NCI-H1417 treated with DMSO at 0.1 percent for 48 hours (cell line): ENCODE measurements at regions not wholly inside any gene's neighbourhood (a gene's known extent, or its start where the extent isn't known, plus 50 kb on each side); places are given as distances from the start of the nearest gene placed in this dataset.
"Not testable (repeated sequence)": the region's sequence is repeated elsewhere in the genome, so short reads cannot be mapped to it uniquely, and the experiment has no call there.

Experiments used
- DNase-seq: peaks from one replicate; lab custom pipeline; 2025; lab: John Stamatoyannopoulos, UW

GRCh38 chr5:92868442-92868841 lies 712.6 kb downstream of the NR2F1-AS1 start:
- DNase-seq: no peak

GRCh38 chr5:92864591-92864990 lies 716.4 kb downstream of the NR2F1-AS1 start:
- no peak for DNase-seq

DNA sequence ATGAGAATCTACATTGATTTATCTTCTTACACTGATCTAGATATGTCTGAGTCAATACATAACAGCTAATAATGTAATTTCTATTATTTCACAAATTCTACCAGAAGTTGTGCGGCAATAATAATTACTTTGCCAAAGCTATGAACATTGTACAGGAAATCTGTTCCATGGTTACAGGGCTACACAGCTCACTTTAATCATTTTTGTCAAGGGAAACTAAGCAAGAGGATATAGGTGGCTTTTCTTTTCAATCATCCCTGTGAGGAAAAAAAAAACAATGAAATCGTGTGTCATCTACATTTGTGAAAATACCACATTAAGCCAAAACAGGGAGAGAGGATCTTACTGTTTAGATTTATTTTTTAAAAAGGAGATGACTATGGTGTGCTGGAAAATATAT lies 717.4 kb downstream of the NR2F1-AS1 start:
- no peak for DNase-seq

- no peak for DNase-seq
These were observed 719.3 kb downstream of the NR2F1-AS1 start for GRCh38 chr5:92861531-92862285.

DNA sequence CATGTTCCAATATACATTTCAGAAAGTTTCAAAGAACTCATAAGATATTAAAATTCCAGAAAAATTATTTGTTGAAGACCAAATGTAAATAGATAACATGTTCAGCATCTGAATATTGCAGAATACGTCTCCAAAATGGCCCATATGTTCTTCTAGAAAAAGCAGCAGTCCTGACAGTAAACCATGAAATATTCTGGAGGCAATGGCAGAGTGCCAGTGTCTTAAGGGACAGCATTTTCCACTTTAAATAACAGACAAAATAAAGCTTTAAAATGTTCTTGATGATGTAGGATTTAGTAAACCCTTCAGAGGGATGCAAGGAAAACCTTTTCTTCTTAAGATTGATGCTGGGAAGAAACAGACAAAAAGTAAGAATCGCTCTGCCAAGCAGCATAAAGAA lies 721.0 kb downstream of the NR2F1-AS1 start:
- no peak for DNase-seq

DNA sequence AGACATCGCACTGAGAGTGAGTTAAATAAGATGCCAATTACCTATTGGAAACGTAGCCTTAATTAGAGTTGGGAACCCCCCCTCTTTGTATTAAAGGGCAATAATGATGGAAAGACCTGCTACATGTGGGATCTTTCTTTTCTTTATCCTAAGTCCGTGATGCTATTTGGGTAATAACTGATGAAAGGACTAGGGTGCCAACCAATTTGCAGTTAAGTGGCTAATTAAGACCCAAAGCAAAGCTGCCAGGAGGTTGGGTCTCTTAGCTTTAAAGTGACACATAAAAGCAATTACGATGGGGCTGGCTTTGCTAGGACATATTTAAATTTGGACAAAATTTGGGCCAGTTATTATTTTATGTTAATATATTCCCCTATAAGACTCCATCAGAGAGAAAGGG lies 728.8 kb downstream of the NR2F1-AS1 start:
- DNase-seq: no peak

DNA sequence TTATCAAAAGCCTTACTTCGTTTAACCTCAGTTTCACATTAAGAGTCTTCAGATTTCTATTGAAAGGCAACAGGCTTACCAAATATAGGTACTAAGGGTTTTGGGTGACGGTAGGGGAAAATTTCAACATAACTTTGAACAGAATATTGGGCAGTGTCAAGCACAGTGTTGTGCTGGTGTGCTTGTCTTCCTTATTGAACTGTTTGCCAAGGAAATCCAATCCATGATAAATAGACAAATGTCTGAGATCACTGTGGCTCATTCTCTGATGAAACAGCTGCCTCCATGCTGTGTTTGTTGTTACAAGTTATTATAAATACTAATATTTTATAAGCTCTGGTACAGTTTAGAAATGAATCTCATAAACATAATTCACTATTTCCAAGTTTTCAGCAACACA lies 730.1 kb downstream of the NR2F1-AS1 start:
- DNase-seq: no peak

GRCh38 chr5:92849756-92850155 lies 731.3 kb downstream of the NR2F1-AS1 start:
- DNase-seq: no peak

- no peak for DNase-seq
These were observed 739.3 kb downstream of the NR2F1-AS1 start for GRCh38 chr5:92841604-92842155.

DNA sequence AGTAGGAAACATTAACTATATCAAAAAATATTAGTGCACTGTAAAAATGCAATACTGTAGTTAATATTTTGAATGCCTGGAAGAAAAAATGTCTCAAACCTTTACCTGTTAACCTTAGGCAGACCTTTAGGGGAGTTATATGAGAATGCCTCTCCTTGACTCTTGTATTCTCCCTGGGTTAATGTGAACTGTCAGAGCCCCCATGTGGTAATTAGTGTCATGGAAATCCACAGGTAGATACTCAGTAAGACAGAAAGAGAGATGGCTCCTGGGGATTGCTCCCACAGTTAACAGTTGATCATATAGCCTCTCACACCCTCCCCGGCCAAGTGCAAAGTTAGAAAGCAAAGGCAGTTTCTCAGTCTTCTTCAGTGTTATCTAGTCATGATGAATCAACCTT lies 742.8 kb downstream of the NR2F1-AS1 start:
- DNase-seq: no peak

GRCh38 chr5:92836855-92837755 lies 743.9 kb downstream of the NR2F1-AS1 start:
- DNase-seq: no peak

DNA sequence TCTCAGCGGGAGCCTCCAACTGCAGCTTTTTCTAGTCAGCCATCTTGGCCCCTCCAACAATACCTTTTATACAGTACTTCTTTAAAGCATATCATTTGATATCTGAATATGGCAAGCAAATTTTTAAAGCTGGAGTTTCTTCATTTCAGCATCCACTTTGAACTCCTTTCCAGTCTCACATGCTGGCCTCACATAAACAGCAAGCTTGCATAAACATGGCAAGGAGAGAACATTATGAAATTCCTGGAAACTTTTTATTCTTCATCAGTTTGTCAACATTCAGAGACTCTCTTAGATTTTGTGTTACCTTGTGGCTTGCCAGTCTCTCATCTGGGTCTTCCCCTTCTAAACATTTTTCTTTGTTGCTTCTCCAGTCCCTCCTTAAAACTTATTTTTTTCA lies 745.3 kb downstream of the NR2F1-AS1 start:
- DNase-seq: no peak

- DNase-seq: not testable (repeated sequence)
These were observed 757.5 kb downstream of the NR2F1-AS1 start for GRCh38 chr5:92823551-92823950.

DNA sequence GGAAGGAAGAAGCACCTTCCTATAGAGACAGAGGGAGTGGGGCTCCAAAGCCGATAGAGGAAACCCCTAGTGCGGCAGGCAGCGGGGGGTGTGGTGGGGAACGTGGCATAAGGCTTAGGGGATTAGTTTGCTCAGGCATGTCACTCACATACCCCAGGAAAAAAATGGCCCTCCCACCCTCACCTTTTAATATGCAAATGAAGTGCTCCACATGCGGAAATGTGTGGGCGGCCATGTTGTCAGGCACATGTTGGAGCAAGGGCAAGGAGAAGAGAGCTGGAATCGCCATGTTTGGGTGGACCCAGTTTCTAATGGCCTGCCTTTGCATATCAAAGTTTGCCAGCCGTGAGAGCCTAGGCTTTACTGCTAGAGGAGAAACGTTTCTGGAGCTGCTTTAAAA lies 758.8 kb downstream of the NR2F1-AS1 start:
- no peak for DNase-seq

- DNase-seq: no peak
These were observed 771.1 kb downstream of the NR2F1-AS1 start for GRCh38 chr5:92809855-92810465.

DNA sequence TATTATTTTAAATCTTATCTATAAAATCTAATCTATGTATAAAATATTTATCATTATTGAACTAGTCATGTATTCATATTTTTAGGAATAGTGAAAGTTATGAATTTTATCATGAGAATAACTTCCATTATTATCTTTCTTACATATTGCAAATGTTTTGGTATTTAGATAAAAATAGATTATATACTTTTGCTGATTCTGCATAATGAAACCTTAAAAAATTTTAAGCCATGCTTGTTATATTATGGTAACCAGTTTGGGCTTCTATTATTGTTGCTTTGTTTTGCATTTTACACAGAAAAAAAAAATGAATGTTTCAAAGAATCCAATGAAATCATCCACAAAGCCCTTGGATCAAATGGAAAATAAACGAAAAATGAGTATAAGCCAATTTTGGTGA lies 772.5 kb downstream of the NR2F1-AS1 start:
- DNase-seq: no peak

DNA sequence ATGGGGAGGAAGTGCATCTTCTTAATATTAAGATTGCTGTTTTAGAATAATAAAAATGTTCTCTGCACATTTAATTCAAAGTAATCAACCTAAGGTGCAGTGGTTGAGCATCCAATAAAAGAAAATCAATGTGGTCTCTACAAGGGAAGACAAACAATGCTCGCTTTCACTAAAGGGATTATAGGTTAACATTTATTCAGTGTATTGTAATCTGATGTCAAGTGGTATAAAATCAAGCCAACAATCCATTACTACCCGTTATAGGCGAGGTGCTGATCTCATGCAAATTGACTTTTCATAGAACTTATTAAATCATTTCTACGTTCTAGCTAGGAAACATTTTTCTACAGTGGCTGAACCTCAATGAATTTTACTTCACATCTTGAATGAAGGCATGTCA lies 773.9 kb downstream of the NR2F1-AS1 start:
- DNase-seq: no peak

DNA sequence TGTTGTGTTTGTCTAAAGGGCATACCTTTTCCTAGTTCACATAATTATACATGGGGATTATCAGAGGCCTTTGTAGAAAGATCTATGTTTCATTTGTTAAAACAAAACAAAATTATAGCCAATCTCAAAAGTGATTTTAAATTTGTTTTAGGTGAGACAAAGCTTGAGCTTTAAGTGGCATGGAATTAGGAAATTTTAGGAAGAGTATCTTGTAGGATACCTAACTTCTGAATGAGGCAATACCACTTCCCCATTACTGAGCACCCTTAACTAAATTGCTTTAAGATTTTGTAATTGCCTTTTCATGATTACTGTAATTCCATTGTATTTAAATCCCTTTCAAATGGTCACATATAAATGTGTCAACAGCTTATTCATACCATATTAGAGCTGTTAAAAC lies 775.6 kb downstream of the NR2F1-AS1 start:
- DNase-seq: no peak

DNA sequence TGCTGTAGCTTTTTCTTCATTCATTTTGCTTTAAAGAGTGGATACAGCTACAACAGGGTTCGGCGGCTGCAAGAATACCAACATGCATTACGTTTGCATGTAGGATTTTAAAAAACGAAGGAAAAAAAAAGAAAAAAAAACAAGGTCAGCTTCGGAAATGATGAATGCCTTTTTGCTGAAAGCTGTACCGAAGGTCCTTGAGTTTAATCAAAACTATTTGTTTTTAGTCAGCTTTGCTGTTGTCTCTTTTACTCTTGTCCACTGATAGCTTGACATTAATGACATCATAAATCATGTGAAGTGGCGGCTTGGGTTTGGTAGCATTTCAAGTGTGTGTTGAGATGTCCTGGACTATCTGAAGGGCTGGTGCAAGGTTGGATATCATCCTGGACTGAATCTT lies 779.1 kb downstream of the NR2F1-AS1 start:
- DNase-seq: peak; percentile 7

GRCh38 chr5:92800365-92800764 lies 780.7 kb downstream of the NR2F1-AS1 start:
- DNase-seq: peak; percentile 33

GRCh38 chr5:92795633-92796032 lies 785.4 kb downstream of the NR2F1-AS1 start:
- no peak for DNase-seq

DNA sequence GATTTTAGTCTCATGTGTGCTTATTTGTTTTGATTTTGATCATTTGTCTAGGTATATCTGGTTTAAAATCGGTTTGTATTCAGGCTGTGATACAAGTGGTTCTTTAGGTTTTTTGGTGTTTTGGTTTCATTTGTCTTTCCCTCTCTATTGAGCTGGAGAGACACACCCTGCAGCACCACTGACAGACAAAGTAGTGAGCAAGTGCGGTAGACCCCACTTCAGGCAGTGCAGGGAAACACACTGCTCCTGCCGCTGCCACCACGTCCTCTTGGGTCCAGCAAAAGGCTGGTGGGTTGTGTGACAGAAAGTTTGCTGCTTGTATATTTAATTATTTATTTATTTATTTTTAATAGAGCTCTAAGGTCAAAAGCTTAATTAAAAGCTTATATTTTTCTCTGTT lies 801.0 kb downstream of the NR2F1-AS1 start:
- DNase-seq: no peak

- no peak for DNase-seq
These were observed 801.5 kb downstream of the NR2F1-AS1 start for GRCh38 chr5:92779536-92779935.
